Loucy (cell line): ENCODE measurements at regions not wholly inside any gene's neighbourhood (a gene's known extent, or its start where the extent isn't known, plus 50 kb on each side); places are given as distances from the start of the nearest gene placed in this dataset.

Experiments used
- CTCF ChIP-seq: fragments of 200-600 bp; sonication (generic); conservative IDR thresholded peaks from 2 replicates; pipeline ENCODE4 v1.5.1; 2014; ENCODE audit warnings: mild to moderate bottlenecking, antibody characterized with exemption, low read length
- EZH2phosphoT487 ChIP-seq: fragments of 200-600 bp; IDR thresholded peaks from 2 replicates; pipeline ENCODE4 v1.6.1; 2018; ENCODE audit warnings: antibody characterized with exemption, mild to moderate bottlenecking, moderate library complexity, borderline replicate concordance

- TF ChIP-seq CTCF (no peak), EZH2phosphoT487 (no peak)
These were observed 215.1 kb upstream of the MIR17HG start for GRCh38 chr13:91132381-91132780.
